ENCODE measurements at regions not wholly inside any gene's neighbourhood (a gene's known extent, or its start where the extent isn't known, plus 50 kb on each side); places are given as distances from the start of the nearest gene placed in this dataset.

- DNase-seq (ENCODE audit: low read depth in 3 of 3, low spot score in 1 of 3), result no peak
These were observed 98.2 kb downstream of the PDCL3 start for GRCh38 chr2:100660851-100661584.

- no peak for DNase-seq (ENCODE audit: low read depth in 3 of 3, low spot score in 1 of 3)
These were observed 100.1 kb downstream of the PDCL3 start for GRCh38 chr2:100662866-100663265.

- no peak for DNase-seq (ENCODE audit: low read depth in 3 of 3, low spot score in 1 of 3)
These were observed 101.4 kb downstream of the PDCL3 start for GRCh38 chr2:100664021-100664755.

DNA sequence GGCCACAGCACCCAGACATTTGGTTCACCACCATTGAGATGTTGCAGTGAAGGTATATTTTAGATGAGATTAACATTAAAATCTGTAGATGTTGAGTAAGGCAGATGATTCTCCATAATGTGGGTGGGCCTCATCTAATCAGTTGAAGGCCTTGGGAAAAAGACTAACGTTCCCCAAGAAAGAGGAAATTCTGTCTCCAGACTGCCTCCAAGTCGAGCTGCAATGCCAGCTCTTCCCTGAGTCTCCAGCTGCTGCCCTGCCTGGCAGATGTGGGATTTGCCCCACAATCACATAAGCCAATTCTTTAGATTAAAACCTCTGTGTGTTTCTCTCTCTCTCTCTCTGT lies 101.9 kb downstream of the PDCL3 start:
- no peak for DNase-seq (ENCODE audit: low read depth in 3 of 3, low spot score in 1 of 3)

DNA sequence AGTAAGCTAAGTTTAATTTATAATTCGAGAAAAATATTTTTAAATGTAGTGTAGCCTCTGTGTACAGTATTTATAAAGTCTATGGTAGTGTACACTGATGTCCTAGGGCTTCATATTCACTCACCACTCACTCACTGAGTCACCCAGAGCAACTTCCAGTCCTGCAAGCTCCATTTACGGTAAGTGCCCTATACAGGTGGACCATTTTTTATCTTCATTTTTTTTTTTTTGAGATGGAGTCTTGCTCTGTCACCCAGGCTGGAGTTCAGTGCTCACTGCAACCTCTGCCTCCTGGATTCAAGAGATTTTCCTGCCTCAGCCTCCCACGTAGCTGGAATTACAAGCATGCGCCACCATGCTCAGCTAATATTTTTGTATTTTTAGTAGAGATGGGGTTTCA lies 104.2 kb downstream of the PDCL3 start:
- DNase-seq (ENCODE audit: low read depth in 3 of 3, low spot score in 1 of 3), result no peak

DNA sequence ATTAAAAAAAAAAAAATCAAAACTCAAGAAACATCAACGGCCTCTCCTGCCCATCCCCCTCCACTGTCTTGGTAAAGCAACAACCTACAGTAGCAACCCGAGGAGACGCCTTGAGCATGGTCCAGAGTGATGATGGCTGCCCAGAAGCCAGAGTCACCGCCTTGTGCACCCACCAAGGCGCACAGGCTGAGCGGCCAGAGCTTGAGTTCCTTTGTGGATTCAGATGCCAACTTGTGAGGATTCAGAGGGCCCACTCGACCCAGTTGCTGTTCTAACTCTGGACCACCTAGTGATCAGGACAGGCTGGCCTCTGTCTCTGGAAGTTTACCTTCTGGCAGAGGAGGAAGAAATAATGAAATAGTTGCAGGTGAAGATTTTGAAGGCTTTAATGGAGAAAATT lies 105.0 kb downstream of the PDCL3 start:
- DNase-seq (ENCODE audit: low read depth in 3 of 3, low spot score in 1 of 3), result no peak

DNA sequence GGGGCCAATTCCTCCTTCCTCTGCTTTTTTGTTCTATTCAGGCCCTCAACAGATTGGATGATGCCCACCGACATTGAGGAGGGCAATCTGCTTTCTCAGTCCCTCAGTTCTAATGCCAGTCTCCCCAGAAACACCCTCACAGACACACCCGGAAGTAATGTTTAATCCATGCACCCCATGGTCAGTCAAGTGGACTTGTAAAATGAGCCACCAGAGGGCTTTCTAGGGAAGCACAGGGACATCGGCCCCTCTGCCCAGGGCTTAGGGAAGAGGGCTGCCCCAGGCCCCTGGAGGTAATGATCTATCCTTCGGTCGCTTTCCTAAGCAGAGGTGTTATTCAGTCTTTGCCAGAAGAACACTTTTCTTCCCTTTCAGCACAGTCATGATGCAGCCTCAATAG lies 107.4 kb downstream of the PDCL3 start:
- no peak for DNase-seq (ENCODE audit: low read depth in 3 of 3, low spot score in 1 of 3)

DNA sequence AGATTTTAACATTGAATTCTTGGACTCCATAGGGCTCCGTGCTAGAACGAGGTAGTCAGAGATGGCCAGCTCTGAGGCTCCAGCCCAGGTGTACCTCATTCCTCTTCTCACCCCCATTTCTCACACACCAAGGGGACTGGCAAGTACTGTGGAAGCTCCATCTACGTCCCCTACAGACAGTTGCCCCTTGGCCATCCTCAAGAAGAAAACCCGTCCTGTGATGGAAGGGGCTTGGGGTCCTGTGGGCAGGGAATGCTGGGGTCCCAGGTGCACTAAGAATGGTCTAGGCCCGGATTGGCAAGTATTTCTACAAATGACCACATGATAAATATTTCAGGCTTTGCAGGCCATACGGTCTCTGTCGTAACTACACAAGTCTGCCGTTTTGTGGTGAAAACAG lies 110.3 kb downstream of the PDCL3 start:
- DNase-seq (ENCODE audit: low read depth in 3 of 3, low spot score in 1 of 3), result no peak

- DNase-seq (ENCODE audit: low read depth in 3 of 3, low spot score in 1 of 3), result no peak
These were observed 111.1 kb downstream of the PDCL3 start for GRCh38 chr2:100673691-100674485.

DNA sequence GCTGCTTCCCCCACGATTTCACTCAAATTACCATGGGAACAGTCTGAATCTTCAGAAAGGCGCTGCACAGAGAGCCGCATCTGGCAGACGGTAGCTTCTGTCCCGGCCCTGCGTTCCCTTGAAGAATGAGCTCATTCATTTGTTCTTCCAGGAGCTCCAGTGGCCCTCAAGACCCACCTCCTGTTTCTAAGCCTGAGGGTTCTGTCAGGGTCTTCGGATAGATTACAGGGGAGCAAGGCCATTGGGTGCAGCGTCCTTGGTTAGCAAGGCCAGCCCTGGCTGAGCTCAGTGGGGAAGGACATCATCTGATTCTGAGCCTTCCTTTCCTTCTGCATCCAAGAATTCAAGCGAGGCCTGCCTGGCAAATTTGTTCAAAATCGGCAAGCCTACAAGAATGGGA lies 111.9 kb downstream of the PDCL3 start:
- no peak for DNase-seq (ENCODE audit: low read depth in 3 of 3, low spot score in 1 of 3)

DNA sequence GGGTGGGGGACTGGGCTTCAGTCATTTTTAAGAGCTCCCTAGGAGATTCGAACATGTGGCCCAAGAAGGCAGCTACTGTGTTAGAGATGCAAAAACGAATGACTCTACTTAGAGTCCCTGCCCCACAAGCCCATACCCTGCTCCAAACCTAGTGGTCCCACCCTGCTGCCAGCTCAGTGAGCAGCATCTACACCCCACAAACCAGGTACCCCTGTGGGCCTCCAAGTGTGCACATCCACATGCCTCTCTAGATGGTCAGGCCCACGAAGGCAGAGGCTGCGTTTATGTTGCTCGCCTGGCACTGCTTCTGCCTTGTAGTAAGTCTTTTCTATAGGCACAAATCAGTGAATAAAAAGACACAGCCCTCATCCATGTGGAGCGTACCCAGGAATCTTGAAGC lies 112.6 kb downstream of the PDCL3 start:
- DNase-seq (ENCODE audit: low read depth in 3 of 3, low spot score in 1 of 3), result no peak

DNA sequence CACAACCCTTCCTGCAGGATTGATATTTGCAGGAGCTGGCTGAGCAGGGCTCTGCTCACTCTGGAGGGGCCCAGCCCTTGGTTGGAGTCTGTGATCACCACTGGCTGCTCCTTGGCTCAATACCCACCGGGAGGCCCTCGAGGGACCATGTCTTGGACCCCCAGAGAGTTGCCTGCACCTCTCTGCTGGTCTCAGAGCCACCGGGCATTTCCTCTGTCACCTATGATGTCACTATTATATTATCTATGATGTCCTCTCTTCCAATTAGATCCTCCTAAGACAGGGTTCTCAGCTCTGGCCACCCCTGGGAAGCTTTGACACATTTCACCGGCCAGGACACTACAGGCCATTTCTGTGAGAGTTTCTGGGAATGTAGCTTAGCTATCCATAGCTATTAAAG lies 113.1 kb downstream of the PDCL3 start:
- DNase-seq (ENCODE audit: low read depth in 3 of 3, low spot score in 1 of 3), result no peak

- no peak for DNase-seq (ENCODE audit: low read depth in 3 of 3, low spot score in 1 of 3)
These were observed 113.6 kb downstream of the PDCL3 start for GRCh38 chr2:100676346-100676745.

DNA sequence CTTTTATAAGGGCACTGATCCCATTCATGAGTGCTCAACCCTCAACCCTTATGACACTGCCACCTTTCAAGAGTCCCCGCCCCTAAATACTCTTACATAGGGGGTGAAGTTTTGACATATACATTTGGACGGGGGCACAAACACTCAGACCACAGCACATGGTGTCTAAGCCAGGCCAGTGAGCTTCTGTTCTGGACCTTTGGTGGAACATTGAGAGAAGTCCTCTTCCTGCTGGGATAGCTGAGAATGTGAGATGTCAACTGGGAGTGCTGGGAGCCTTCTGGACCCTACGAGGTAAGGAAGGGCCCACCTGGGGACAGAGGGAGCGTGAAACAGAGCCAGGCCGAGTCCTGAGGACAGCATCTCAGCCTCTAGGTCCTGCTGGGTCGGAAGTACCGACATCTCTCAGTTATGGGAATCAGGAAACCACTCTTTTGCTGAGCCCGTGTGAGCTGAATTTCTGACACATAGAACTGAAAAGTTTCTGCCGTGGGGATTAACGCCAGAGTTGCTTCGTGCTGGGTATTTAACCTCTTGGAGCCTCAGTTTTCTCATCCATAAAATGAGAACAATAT lies 114.9 kb downstream of the PDCL3 start:
- DNase-seq (ENCODE audit: low read depth in 3 of 3, low spot score in 1 of 3), result no peak

DNA sequence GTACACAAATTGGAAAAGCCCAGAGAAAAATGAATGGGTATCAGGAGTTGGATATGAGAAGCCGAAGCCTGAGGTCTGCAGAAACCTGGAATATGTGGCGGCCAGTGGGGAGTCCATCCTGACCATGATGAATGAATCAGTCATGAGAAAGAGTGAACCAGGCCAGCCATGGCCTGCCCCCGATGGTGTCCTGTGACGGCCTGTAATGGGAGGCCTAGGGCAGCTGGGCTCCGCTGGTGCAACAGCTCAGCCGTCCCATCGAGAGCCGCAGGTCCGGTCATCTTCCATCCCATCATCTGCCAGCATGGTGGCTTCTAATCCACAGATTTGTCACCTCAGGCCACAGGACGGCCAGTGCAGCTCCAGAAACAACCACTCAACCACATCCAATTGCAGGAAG lies 116.4 kb downstream of the PDCL3 start:
- DNase-seq (ENCODE audit: low read depth in 3 of 3, low spot score in 1 of 3), result no peak

DNA sequence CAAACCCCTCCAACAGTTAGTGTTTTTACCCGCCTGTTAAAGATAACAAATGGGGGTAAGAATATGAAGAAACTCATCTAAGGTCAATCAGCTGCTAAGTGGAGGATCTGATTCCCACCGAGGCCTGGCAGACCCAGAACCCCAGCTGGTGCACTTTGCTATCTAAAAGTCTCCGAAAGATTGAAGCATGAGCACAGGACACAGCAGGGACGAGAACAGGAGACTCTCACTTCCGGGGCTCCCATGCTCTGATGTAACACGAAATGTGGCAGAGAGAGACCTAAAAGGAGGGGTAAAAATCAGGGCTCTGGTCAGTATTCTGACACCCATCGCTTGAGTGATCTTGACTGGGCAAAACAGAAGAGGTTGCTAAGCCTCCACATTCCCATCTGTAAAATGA lies 119.7 kb downstream of the PDCL3 start:
- DNase-seq (ENCODE audit: low read depth in 3 of 3, low spot score in 1 of 3), result no peak

DNA sequence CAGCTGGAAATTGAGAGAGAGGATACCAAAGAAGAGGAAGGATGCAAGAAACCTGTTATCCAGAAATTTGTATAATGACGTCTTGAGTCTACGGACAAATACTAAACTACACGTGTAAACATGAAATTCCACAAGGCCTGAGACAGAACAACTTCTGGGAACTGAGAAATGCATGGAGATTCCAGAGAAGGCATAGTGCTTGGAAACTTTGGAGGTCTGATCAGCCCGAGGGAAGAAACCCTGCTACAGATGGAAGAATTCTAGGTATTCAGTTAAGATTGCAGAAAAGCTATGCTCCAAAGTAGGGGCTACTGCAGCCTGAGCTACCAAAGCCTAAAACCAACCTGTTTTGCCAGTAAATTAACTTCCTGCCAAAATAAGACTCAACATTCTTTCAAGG lies 120.4 kb downstream of the PDCL3 start:
- no peak for DNase-seq (ENCODE audit: low read depth in 3 of 3, low spot score in 1 of 3)

DNA sequence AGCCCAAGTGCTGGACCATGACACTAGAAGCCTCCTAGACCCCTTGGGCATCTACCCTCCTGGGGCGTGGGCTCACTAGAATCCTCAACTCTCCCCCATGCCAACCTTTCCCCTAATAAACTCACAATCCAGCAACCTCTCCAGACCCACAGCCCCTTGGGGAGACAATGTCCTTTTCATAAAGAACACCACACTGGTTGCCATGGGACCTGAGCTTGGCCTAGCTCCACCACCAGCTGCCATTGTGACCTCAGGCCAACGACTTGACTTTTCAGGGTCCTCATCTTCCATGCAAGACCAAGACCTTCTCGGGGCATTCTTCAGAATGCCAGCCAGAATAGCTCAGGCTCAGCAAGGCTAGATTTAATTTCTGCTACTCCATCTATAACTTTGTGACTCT lies 128.1 kb upstream of the NPAS2 start:
- no peak for DNase-seq (ENCODE audit: low read depth in 3 of 3, low spot score in 1 of 3)

- no peak for DNase-seq (ENCODE audit: low read depth in 3 of 3, low spot score in 1 of 3)
These were observed 127.6 kb upstream of the NPAS2 start for GRCh38 chr2:100692381-100692780.

- no peak for DNase-seq (ENCODE audit: low read depth in 3 of 3, low spot score in 1 of 3)
These were observed 127.0 kb upstream of the NPAS2 start for GRCh38 chr2:100692906-100693305.

DNA sequence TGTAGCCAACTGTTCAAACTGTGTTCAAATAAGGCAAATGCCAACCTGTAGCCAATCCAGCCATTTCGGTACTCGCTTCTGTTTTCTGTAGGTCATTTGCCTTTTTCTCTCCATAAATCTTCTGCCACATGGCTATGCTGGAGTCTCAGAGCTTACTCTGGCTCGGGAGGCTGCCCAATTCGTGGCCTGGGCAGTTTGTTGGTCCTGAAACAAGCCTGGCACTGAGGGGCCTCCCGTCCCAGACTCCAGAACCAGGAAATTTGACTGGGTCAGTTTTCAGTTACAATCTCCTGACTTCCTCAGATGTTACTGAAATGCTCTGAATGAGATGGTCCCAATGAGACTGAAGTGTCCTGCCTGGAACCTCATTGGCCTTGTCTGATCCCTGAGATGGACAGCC lies 120.8 kb upstream of the NPAS2 start:
- no peak for DNase-seq (ENCODE audit: low read depth in 3 of 3, low spot score in 1 of 3)
